ENCODE measurements at regions not wholly inside any gene's neighbourhood (a gene's known extent, or its start where the extent isn't known, plus 50 kb on each side); places are given as distances from the start of the nearest gene placed in this dataset.

DNA sequence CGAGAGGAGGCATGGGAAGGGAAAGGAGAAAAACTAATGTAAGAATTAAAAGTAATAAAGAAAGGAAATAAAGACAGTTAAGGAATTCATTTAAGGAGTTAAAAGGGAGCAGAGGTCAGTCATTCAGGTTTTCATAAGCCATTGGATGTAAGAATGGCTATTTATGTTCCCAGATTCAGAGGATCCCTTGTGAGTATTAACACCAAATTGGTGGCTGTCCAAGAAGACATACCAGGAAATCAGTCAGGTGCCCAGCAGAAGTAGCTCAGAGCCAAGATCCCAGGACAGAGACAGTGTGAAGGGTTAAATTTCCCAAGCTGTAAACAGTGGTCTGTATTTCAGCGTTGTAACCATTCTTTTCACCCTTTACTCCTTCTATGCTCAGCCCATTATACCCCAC, 550.4 kb downstream of the BCL11A start:
- DNase-seq (ENCODE audit: low read depth in 2 of 3, low spot score in 1 of 3) = no peak

DNA sequence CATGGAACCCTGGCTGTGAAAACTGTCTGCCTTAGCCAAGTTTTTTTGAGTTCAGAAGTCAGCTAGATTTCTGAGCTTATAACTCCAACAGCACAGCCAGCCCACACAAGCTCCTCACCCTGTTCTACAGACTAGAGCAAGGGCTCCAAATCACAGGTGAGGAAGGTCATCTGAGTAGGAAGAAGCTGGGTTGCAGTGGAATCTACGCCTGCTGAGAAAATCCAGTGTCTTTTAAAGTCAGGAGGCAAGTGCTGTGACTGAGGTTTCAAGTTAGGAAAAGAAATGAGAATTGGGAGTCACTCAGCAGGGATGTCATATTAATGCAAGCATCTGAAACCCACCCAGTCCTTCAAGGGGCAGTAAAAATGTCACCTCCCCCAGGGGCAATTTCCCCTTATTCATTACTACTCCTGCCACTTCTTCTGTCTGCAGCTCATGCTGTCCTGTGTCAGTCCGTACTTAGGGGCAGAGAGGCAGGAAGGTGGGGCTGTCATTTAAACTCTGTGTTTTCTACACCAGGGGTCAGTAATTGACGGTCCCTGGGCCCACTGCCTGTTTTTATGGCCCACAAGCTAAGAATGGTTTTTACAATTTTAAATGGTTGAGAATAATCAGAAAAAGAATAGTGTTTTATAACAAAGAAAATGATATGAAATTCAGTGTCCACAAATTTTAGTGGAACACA, 551.1 kb downstream of the BCL11A start:
- no peak for DNase-seq (ENCODE audit: low read depth in 2 of 3, low spot score in 1 of 3)

DNA sequence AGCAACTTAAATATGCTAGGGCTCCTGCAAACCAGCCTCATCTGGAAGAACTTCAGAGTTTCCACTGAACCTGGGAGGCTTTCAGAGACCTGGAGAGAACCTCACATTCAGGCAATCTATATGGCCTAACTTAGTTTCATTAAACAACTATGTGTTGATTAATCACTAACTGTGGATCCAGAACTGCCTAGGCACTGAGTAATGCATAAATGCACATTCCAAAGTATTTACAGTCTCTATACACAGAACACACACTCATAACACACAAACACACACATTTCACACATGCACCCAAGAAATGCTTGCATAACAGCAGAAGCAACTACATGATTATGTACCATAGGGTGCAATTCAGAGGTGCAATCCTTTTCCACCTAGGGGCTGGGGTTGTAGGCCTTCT, 552.8 kb downstream of the BCL11A start:
- DNase-seq (ENCODE audit: low read depth in 2 of 3, low spot score in 1 of 3) = no peak

DNA sequence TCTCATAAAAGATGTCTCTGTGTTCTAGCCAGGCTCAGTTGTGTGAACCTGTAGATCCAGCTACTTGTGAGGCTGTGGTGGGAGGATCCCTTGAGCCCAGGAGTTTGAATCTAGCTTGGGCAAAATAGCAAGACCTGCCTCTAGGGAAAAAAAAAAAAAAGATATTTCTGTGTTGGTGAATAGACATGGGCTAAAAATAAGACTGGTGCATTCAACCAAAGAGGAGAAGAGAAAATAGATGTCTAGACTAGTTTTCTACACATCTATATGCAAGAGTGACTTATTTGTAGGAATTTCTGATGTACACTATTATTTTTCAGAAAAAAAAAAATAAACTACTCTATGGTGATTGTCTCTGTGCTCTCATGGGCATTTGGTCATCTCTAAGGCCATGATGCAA, 555.1 kb downstream of the BCL11A start:
- DNase-seq (ENCODE audit: low read depth in 2 of 3, low spot score in 1 of 3) = no peak

DNA sequence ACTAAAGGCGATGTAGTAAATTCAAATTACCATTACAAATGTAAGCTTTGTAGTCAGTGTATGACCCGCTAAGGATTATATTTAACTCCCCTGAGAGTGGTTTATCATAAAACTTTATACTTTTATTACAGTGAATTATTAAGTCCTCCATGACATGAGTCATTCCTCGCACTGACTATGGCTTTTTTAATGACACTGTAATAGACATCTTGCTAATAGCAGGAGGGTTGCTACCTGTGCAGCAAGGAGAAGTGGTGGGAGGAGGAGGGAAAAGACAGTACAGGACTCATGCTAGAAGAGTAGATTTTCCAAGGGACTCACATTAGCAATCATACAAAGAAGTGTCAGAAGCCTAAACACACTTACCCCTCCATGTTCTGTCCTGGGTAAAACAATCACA, 556.1 kb downstream of the BCL11A start:
- no peak for DNase-seq (ENCODE audit: low read depth in 2 of 3, low spot score in 1 of 3)

DNA sequence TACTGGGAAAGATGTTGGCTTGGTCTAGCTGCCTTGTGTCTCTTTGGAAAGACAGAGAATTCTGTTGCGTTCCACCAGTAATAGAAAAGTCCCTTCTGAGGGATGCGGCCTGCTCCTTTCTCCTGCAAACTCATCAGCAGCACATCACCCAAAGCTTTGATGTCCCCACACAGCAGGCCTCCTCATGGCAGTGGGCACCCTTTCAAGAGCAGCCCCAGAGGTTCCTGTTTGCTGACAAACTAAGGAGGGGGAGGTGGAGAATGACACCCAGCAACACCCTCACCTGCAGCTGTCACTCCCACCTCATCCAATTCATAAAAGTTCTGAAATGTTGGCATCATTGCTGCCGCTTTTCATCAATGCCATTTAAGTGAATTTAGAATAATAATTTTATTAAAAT, 556.6 kb downstream of the BCL11A start:
- DNase-seq (ENCODE audit: low read depth in 2 of 3, low spot score in 1 of 3) = no peak

DNA sequence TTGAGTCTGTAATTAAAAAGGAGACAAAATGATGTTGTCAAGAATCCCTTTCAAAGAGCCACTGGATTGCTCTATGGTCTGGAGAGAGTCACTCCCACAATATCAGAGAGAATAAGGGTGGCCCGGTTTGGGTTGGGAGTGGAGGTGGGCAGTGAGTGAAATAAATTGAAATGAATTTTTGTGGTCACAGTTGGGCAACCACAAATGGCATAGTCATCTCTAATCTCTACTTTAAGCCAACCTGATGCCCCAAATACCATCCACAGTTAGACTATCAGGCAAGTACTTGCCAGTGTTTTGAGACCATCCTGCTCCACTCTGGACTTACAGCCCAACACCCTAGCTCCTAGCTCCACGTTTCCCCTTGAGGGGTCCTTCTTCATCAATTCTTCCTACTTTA, 559.7 kb downstream of the BCL11A start:
- DNase-seq (ENCODE audit: low read depth in 2 of 3, low spot score in 1 of 3) = no peak

DNA sequence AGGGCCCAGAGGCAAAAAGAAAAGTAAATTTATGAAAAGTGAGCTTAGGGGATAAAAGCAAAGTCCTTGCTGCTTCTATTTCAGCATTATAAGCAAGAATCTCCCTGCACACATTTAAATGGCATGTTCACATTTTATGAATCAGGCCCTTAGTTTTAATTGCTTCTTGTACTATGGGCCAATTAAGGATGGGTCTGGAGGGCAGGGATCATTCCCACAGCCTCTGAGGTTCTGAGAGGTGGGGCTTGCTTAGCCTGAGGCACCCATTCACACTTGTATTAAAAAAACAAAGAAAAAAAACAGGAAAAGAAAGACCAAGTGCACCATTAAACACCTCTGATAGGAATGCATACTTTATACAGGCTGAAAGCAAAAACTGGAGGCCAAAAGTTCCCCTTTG, 565.1 kb downstream of the BCL11A start:
- no peak for DNase-seq (ENCODE audit: low read depth in 2 of 3, low spot score in 1 of 3)

DNA sequence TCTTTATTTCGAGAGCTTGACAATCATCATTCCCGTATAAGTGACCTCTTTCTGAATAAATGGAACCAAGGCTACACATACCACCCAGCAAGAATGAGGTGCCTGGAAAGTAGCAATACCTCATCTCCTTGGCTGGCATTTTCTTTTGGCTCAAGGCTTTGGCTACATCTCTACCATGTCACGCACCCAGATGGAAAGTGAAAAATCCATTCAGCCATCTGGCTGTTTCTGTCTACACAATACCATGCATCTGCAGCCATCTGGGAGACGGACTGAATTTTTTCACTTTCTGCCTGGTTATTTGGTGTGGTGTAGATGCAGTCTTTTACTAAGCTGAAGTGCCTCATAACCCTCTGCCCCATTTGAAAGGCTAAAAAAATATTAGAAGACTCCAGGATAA, 566.9 kb downstream of the BCL11A start:
- DNase-seq (ENCODE audit: low read depth in 2 of 3, low spot score in 1 of 3) = no peak

DNA sequence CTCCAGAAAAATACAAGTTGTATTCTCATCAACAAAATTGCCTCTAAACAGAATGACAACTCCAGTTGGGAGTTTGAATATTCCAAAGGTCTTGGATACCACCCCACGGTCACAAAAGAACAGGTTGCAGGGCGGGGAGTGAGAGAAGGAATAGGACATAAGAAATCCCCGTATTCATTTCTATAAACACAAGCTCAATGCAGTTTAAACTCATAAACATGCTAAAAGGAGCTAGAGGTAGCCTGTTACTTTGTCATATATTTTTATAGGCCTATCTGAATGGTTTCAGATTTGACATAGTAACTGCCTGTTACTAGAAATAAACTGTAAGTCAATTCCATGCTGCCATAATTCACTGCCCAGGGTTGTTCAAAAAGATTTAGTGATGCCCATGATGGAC, 567.5 kb downstream of the BCL11A start:
- no peak for DNase-seq (ENCODE audit: low read depth in 2 of 3, low spot score in 1 of 3)

DNA sequence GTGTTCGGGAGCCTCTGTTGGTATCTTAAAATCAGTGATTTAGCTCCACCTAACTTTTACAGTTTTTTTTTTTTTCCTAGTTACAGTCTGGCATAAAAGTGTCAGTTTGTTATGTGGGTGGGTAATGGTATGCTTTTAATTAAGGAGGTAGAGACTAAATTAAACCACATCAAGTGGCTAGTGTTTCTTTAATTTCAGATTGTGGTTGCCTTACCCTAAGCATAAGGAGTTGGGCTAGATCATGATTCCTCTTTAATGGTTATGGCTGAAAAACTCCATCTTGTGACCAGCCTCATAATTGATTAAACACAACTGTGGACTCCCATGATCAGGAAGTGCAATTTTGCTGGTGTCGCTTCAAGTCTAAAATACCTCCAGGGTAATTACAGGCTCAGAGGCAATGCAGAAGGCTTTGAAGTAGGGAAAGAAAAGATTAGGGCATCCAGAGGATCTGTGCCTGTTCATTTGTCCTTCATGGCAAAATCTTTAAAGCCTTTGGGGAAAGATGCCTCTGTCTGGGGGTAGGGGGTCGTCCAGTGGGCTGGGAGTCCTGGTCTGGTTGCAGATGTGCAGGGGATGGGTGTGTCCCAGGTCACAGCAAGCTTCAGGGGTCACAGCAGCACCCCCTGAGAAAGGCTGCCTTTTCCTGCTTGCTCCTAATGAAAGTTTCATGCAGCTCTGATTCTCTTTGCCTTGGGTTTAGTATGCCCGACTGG, 579.2 kb downstream of the BCL11A start:
- DNase-seq (ENCODE audit: low read depth in 2 of 3, low spot score in 1 of 3) = no peak

DNA sequence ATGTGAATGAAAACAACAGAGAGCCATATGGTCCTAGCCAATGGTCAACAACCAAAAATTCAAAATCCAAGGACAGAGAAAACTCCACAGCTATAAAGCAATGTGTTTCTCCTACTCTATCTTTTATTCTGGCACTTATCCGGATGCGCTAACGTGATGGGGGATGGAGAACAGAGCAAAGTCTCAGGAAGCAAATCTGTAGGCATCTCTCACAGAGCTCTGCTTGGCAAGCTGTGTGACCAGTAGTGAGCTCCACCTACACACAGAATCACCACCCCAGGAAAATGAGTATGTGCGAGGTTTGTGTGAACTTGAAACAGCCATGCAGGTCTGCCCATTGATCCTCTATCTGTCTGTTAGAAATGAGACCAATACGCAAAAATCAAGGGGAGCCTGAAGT, 584.3 kb downstream of the BCL11A start:
- DNase-seq (ENCODE audit: low read depth in 2 of 3, low spot score in 1 of 3) = no peak

DNA sequence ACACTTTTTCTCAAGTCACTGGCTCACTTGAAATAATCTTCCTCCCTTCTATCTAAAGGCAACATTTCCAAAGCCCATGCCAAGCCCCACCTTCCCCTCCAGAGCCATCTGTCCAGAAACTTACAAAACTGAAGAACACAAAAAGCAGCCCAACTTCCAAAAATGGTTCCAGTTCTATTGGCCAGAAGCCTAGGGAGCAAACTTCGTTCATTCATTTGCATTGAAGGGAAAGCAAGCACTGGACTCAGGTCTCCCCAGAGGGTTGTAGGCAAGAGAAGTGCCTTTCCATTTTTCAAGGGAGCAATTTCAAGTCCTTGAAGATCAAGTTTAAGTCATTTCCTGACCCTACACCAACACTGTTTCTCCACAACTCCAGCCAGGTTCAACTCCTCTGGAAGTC, 585.0 kb downstream of the BCL11A start:
- no peak for DNase-seq (ENCODE audit: low read depth in 2 of 3, low spot score in 1 of 3)

DNA sequence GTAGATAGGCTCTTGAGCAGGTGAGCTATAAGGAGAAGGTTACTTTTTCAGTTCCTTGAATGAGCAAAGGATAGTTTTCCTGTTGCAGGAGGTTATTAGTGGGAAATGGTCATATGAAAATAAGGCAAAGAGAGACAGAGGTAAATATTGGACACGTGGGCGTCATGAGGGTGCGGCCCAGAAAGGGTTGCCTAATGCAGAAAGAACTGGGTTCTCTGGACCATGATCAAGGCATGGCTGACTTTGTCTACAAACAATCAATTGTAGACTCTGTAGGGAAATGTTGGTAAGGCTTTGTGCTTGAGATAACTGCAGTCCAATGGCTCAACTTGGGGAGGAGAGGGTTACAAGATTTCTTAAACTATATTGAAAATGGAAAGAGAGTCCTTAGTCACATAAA, 585.8 kb downstream of the BCL11A start:
- no peak for DNase-seq (ENCODE audit: low read depth in 2 of 3, low spot score in 1 of 3)

DNA sequence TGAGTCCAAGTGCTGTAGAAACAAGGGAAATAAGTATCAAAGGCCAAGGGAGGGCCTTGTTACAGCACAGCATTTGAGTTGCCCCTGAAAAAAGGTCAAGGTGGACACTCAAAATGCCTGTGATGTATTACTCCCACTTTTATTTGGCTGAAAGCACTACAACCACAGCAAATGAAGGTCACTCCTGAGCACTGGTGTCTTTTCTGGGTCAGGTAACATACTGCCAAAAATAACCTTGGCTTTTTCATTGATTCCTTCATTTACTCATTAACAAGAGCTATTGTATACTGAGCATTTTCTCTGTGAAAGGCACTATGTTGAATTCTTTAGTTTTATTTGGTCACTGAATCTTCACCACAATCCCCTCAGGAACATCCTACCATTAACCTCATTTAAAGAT, 590.3 kb downstream of the BCL11A start:
- no peak for DNase-seq (ENCODE audit: low read depth in 2 of 3, low spot score in 1 of 3)

DNA sequence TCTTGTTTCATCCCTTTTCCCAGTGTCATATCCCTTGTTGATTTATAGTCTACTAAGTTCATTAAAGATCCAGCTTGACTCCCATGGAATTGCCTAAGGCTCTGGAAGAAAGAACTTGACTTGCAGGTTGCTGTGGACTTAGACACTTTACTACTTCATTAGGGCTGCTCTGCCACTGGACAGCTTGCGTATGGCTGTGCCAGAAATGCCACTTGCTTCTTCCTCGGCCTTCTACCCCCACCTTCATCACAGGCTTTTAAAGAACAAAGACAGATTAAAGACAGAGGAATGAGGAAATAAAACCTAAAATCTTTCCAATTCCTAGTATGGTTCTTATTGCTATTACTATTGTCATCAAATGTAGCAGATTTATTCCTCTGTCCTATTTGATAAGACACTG, 591.7 kb downstream of the BCL11A start:
- no peak for DNase-seq (ENCODE audit: low read depth in 2 of 3, low spot score in 1 of 3)

DNA sequence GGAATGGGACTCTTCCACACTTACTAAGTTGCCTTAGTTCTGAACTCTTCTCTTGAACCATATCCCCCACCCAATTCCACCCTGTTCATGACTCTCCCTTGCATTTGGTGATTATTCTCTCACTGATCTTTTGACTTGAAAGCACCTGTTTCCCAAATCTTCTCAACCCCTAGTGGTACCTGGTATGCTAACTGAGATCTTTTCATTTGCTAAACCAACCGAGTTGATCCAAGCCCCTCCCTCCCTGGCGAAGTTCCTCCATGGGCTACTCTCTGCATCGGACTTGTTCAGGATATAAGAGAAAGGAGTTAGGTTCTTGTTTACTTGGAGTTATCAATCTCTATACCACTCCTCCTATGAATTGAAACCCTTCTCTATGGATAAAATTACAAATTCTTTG, 593.5 kb downstream of the BCL11A start:
- no peak for DNase-seq (ENCODE audit: low read depth in 2 of 3, low spot score in 1 of 3)

DNA sequence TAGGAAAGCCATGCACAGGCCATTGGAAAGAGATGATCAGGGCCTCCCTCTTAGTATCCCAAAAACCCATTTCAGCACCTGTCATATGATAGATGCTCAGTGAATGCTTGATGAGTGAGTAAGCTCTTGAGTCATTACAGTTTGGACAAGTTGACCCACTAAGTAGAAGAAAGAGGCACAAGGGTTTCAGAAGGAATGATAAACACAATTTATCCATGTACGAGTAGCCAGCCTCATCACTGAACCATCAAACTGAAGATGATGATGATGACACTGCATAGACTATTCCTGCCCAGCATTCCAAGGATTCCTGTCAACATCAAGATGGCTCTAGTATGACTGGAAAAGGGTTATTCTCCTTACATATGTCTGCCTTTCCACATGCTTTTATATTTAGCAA, 596.0 kb downstream of the BCL11A start:
- no peak for DNase-seq (ENCODE audit: low read depth in 2 of 3, low spot score in 1 of 3)

DNA sequence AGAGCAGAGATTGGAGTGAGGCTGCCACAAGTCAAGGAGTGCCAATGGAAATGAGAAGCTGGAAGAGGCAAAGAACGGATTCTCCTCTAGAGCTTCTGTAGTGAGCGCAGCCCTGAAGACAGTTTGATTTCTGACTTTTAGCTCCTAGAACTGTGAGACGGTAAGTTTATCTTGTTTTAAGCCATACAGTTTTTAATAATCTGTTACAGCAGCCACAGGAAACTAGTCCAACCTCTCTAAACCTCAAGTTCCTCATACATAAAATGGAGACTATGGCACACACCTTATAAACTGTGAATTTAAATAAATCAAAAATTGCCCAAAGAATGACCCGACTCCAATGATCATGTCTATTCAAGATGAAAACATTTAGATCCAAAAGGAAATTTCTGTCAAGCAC, 596.5 kb downstream of the BCL11A start:
- no peak for DNase-seq (ENCODE audit: low read depth in 2 of 3, low spot score in 1 of 3)

DNA sequence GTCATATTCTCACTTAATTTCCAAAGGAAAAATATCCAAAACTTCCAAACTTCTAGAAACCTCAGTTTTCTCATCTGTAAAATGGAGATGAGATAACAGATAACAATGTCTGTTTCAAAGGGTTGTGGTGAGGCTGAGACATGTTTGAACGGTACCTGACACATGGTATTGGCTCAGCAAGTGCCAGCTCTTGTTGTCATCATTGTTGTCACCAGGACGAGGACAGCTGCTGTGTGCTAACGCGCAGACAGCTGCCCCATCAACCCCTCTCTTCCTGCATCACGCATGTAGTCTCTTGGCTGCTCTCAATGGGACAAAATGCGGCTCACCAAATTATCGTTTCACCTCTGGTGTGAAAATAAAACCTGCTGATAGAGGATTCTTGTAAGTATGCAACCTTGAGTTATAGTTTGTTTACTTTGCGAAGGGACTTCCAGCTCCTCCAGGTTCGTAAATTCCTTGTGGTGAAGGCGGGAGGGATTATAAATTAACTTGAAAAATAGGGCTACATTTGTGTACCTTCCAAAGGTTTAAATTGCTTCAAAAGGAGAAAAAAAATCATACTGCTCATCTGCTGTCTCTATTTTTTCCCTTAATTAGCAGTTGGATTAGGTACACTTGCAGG, 605.4 kb downstream of the BCL11A start:
- DNase-seq (ENCODE audit: low read depth in 2 of 3, low spot score in 1 of 3) = no peak

DNA sequence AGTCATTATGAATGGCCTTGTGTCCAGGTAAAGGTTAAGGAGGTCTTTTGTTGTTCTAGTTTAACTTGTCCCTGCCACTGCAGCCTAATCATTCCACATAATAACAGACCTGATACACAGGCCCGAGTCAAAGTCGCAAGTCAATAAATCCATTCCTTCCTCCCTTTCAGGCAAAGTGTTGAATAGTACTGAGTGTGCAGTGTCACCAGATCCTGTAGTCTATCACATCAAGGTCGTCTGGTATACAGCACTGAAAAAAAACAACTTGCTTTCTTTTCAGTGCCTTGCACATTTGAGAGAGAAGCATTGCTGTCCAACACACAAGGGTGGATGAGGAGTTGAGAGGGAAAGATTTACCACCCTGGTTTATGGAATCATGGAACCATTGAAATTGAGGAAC, 606.2 kb downstream of the BCL11A start:
- DNase-seq (ENCODE audit: low read depth in 2 of 3, low spot score in 1 of 3) = no peak

DNA sequence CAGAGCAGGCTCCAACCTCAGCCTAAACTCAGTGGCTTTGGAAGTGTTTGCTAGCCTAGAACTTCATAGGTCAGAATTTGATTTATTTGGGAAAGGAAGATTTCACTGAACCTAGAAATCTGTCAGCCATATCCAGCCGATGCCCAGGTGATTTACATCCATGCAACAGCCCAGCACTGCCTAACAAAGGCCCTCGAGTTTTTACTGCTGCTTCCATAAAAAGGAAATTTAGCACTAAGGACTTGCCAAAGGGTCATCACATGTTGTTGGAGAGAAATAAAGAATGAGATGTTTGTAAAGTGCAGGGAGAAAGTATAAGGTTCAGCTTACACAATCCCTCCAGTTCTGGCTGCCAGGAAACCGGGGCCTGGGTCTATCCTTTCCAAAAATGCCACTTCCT, 614.2 kb downstream of the BCL11A start:
- DNase-seq (ENCODE audit: low read depth in 2 of 3, low spot score in 1 of 3) = no peak

DNA sequence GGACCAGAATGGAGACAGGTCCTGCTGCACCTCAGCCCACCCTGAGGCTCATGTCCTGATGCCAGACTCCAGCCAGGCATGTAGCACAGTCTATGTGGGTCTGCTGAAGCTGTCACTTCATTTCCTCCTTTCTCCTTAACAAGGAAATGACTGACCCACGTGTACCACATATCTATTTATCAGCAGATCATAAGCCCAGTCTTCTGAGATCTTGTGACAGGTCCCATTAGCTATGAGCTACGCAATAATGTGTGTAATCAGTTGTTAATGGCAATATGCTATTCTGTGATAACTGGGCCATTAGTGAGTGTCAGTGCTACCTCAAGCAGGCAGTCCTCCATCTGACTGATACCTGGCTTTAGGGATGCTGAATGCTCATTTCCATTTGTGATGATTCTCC, 615.3 kb downstream of the BCL11A start:
- no peak for DNase-seq (ENCODE audit: low read depth in 2 of 3, low spot score in 1 of 3)
